Neutrophil (primary cell): ENCODE measurements at regions not wholly inside any gene's neighbourhood (a gene's known extent, or its start where the extent isn't known, plus 50 kb on each side); places are given as distances from the start of the nearest gene placed in this dataset.

Experiments used
- H3K27ac ChIP-seq: fragments of 200-600 bp; sonication (generic); 2 replicates; pipeline ENCODE4 v1.5.1; 2016; ENCODE audit warnings: mild to moderate bottlenecking, moderate library complexity
- H3K27me3 ChIP-seq: fragments of 200-600 bp; sonication (generic); 2 replicates; pipeline ENCODE4 v1.6.0; 2016; ENCODE audit warnings: mild to moderate bottlenecking
- H3K36me3 ChIP-seq: fragments of 200-600 bp; sonication (generic); 2 replicates; pipeline ENCODE4 v1.5.1; 2017
- H3K4me1 ChIP-seq, 2 experiments: fragments of 200-600 bp in 1 of 2; sonication (generic) in 1 of 2; 1 replicate in 1 of 2; 2 replicates in 1 of 2; pipeline versions ENCODE4 v1.5.1 to v1.6.1; 2013 to 2016; ENCODE audit warnings: low read depth in 1 of 2, low read length in 1 of 2, mild to moderate bottlenecking in 1 of 2, moderate library complexity in 1 of 2; ENCODE audit not compliant: control insufficient read depth in 1 of 2, insufficient read depth in 1 of 2
- H3K4me3 ChIP-seq, 2 experiments: fragments of 200-600 bp in 1 of 2; sonication (generic) in 1 of 2; 1 replicate in 1 of 2; 2 replicates in 1 of 2; pipeline ENCODE4 v1.5.1; 2013 to 2016; ENCODE audit warnings: low read depth in 1 of 2, low read length in 1 of 2, mild to moderate bottlenecking in 1 of 2, moderate library complexity in 1 of 2
- H3K9me3 ChIP-seq: fragments of 200-600 bp; sonication (generic); 2 replicates; pipeline ENCODE4 v1.5.1; 2016
- CTCF ChIP-seq: fragments of 200-600 bp; sonication (generic); IDR thresholded peaks from 2 replicates; pipeline ENCODE4 v1.5.1; 2016; ENCODE audit warnings: antibody characterized with exemption

- H3K27ac ChIP-seq: no peak overlapping the region
- no peak for TF ChIP-seq CTCF
- no peak overlapping the region for H3K4me3 ChIP-seq
- no peaks in the 10 kb centered on the region for H3K27me3 ChIP-seq
- H3K36me3 ChIP-seq: no peaks in the 10 kb centered on the region
- H3K4me1 ChIP-seq: no peaks in the 10 kb centered on the region
- no peaks in the 10 kb centered on the region for H3K9me3 ChIP-seq
Observed at GRCh38 chr5:4156153-4156552, 560.5 kb downstream of the IRX1 start.

GRCh38 chr5:4156889-4157288 lies 561.3 kb downstream of the IRX1 start:
- TF ChIP-seq CTCF: no peak
- no peak overlapping the region for H3K4me3 ChIP-seq
- no peaks in the 10 kb centered on the region for H3K36me3 ChIP-seq
- no peak overlapping the region for H3K27ac ChIP-seq
- no peaks in the 10 kb centered on the region for H3K9me3 ChIP-seq
- H3K4me1 ChIP-seq: no peaks in the 10 kb centered on the region
- H3K27me3 ChIP-seq: no peaks in the 10 kb centered on the region

DNA sequence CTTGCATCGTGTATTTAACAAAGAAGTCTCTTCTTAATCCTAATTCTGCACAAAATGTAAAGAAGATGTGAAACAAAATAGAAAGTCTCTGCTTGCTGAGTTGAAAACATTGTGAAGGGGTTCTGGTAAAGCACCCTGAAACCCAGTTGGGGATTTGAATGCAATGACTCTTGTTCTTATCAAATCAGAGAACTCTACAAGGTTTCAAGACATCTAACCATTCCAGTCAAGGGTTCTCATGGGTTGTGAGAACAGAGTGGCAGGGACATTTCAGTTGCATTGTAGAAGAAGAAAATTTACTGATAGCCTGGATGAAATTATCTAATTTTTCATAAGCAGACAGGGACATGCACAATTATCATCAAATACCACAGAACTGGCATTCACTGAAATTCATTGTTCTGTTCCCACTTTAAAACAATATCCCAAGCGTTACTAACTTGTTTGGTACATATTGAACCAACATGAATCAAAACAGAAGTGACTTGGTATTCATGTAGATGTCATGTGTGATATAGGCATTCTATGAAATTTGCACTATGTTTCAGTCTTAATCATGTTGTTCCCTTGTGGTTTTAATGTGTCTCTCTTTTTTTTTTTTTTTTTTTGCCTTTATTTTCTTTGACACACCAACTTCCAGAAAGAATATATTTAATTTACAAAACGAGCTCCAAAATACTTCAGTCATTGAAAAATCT lies 563.3 kb downstream of the IRX1 start:
- no peaks in the 10 kb centered on the region for H3K27me3 ChIP-seq
- no peak overlapping the region for H3K4me3 ChIP-seq
- no peaks in the 10 kb centered on the region for H3K36me3 ChIP-seq
- no peak for TF ChIP-seq CTCF
- no peaks in the 10 kb centered on the region for H3K4me1 ChIP-seq
- H3K27ac ChIP-seq: no peak overlapping the region
- no peaks in the 10 kb centered on the region for H3K9me3 ChIP-seq

DNA sequence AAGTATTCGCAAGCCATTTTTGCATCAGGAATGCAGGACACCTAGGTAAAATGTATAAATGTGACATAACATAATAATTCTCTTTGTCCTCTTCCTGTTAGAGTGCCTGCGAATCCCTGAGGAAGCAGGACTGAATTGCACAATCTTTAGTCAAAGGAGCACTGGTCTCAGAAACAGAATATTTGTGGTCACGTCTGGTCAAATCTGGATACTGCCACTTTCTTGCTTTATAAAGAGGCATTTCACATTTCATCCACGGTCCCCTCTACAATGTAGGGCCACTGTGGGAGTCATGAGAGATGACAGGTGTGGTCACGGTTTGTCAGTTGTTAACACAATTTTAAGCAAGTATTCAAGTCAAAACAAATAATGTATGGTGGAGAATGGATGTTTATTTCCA lies 564.0 kb downstream of the IRX1 start:
- H3K4me3 ChIP-seq: no peak overlapping the region
- no peaks in the 10 kb centered on the region for H3K27me3 ChIP-seq
- H3K27ac ChIP-seq: no peak overlapping the region
- no peaks in the 10 kb centered on the region for H3K4me1 ChIP-seq
- no peak for TF ChIP-seq CTCF
- H3K9me3 ChIP-seq: no peaks in the 10 kb centered on the region
- no peaks in the 10 kb centered on the region for H3K36me3 ChIP-seq

GRCh38 chr5:4164167-4164566 lies 568.5 kb downstream of the IRX1 start:
- H3K27me3 ChIP-seq: no peaks in the 10 kb centered on the region
- no peaks in the 10 kb centered on the region for H3K4me1 ChIP-seq
- TF ChIP-seq CTCF: no peak

More at GRCh38 chr5:4164167-4164566, 568.5 kb downstream of the IRX1 start:
- no peaks in the 10 kb centered on the region for H3K9me3 ChIP-seq
- H3K27ac ChIP-seq: no peak overlapping the region
- no peaks in the 10 kb centered on the region for H3K36me3 ChIP-seq
- no peak overlapping the region for H3K4me3 ChIP-seq
